Effector memory CD8-positive, alpha-beta T cell (primary cell): ENCODE measurements at regions not wholly inside any gene's neighbourhood (a gene's known extent, or its start where the extent isn't known, plus 50 kb on each side); places are given as distances from the start of the nearest gene placed in this dataset.

Experiments
- ATAC-seq: fragments of 150-1000 bp; cut with Tn5 transposase; replicated peaks from 2 replicates; pipeline ENCODE4 v1.10.0; 2021; ENCODE audit warnings: mild to moderate bottlenecking, moderate library complexity
- DNase-seq, 3 experiments: peaks; one replicate each; pipeline ENCODE4 v3.0.0; 2021
- H3K27ac Mint-ChIP-seq, 2 donors: one replicate each; pipeline ENCODE4 v1.8.0; 2022; ENCODE audit warnings: mild to moderate bottlenecking in 2 of 2, mixed read lengths in 2 of 2, moderate library complexity in 2 of 2
- H3K27me3 Mint-ChIP-seq, 2 donors: one replicate each; pipeline ENCODE4 v1.8.0; 2022; ENCODE audit warnings: mixed read lengths in 2 of 2
- H3K36me3 Mint-ChIP-seq: one replicate; pipeline ENCODE4 v1.8.0; 2022; ENCODE audit warnings: mild to moderate bottlenecking, moderate library complexity, mixed read lengths; ENCODE audit not compliant: insufficient read depth
- H3K4me1 Mint-ChIP-seq, 2 donors: one replicate each; pipeline ENCODE4 v1.8.0; 2022; ENCODE audit warnings: low read depth in 2 of 2, mixed read lengths in 2 of 2
- H3K4me3 Mint-ChIP-seq, 2 donors: one replicate each; pipeline ENCODE4 v1.8.0; 2022; ENCODE audit warnings: mild to moderate bottlenecking in 2 of 2, mixed read lengths in 2 of 2, moderate library complexity in 2 of 2
- H3K9me3 Mint-ChIP-seq, 2 donors: one replicate each; pipeline ENCODE4 v1.8.0; 2022; ENCODE audit warnings: mixed read lengths in 2 of 2

GRCh38 chr13:31880851-31881494 is 141.6 kb downstream of the RXFP2 start:
- no peaks in the 10 kb centered on the region for H3K27me3 Mint-ChIP-seq

GRCh38 chr13:31881495-31881882 is 142.2 kb downstream of the RXFP2 start:
- Mint-ChIP-seq H3K4me1 (peaks cover 0 to 6% of the 10 kb centered on the region in 2 donors), H3K9me3 (no peaks in the 10 kb centered on the region), H3K27ac (no peak overlapping the region), H3K36me3 (no peaks in the 10 kb centered on the region), H3K4me3 (no peak overlapping the region), H3K27me3 (no peaks in the 10 kb centered on the region)
- ATAC-seq (no peak), DNase-seq (no peak)

More at GRCh38 chr13:31880851-31881494, 141.6 kb downstream of the RXFP2 start:
- DNase-seq, result no peak
- H3K9me3 Mint-ChIP-seq, result no peaks in the 10 kb centered on the region
- no peak overlapping the region for H3K4me3 Mint-ChIP-seq
- no peaks in the 10 kb centered on the region for H3K36me3 Mint-ChIP-seq
- H3K27ac Mint-ChIP-seq, result no peak overlapping the region
- H3K4me1 Mint-ChIP-seq, result peaks cover 0 to 5% of the 10 kb centered on the region in 2 donors
- ATAC-seq, result no peak

- ATAC-seq, result no peak
- no peak overlapping the region for H3K27ac Mint-ChIP-seq
- no peaks in the 10 kb centered on the region for H3K36me3 Mint-ChIP-seq
- H3K27me3 Mint-ChIP-seq, result no peaks in the 10 kb centered on the region
- no peak overlapping the region for H3K4me3 Mint-ChIP-seq
- peaks cover 0 to 8% of the 10 kb centered on the region in 2 donors for H3K4me1 Mint-ChIP-seq
- H3K9me3 Mint-ChIP-seq, result no peaks in the 10 kb centered on the region
- no peak for DNase-seq
Measured at GRCh38 chr13:31882794-31883193, 143.5 kb downstream of the RXFP2 start.

- Mint-ChIP-seq H3K4me1 (peaks cover 0 to 8% of the 10 kb centered on the region in 2 donors), H3K36me3 (no peaks in the 10 kb centered on the region), H3K4me3 (no peak overlapping the region), H3K27ac (no peak overlapping the region), H3K9me3 (no peaks in the 10 kb centered on the region), H3K27me3 (no peaks in the 10 kb centered on the region)
- DNase-seq, result no peak
- ATAC-seq, result no peak
Measured at GRCh38 chr13:31884556-31884955, 145.2 kb downstream of the RXFP2 start.

- DNase-seq, result no peak
- Mint-ChIP-seq H3K4me3 (no peak overlapping the region), H3K4me1 (peaks cover 0 to 8% of the 10 kb centered on the region in 2 donors), H3K9me3 (no peaks in the 10 kb centered on the region), H3K36me3 (no peaks in the 10 kb centered on the region), H3K27me3 (no peaks in the 10 kb centered on the region), H3K27ac (no peak overlapping the region)
- ATAC-seq, result no peak
Measured at GRCh38 chr13:31885994-31886393, 145.6 kb upstream of the FRY start.

GRCh38 chr13:31887286-31887685 is 144.3 kb upstream of the FRY start:
- Mint-ChIP-seq H3K27me3 (no peaks in the 10 kb centered on the region), H3K36me3 (no peaks in the 10 kb centered on the region), H3K4me1 (peaks cover 0 to 8% of the 10 kb centered on the region in 2 donors), H3K9me3 (no peaks in the 10 kb centered on the region), H3K27ac (no peak overlapping the region), H3K4me3 (no peak overlapping the region)
- ATAC-seq (no peak), DNase-seq (no peak)

- DNase-seq, result no peak
- no peaks in the 10 kb centered on the region for H3K36me3 Mint-ChIP-seq
- no peaks in the 10 kb centered on the region for H3K9me3 Mint-ChIP-seq
- no peak for ATAC-seq
- H3K27ac Mint-ChIP-seq, result no peak overlapping the region
- peaks cover 0 to 8% of the 10 kb centered on the region in 2 donors for H3K4me1 Mint-ChIP-seq
- no peak overlapping the region for H3K4me3 Mint-ChIP-seq
- peaks cover 0 to 8% of the 10 kb centered on the region in 2 donors for H3K27me3 Mint-ChIP-seq
Measured at GRCh38 chr13:31890946-31891345, 140.6 kb upstream of the FRY start.

GRCh38 chr13:31891472-31891871 is 140.1 kb upstream of the FRY start:
- peaks cover 0 to 10% of the 10 kb centered on the region in 2 donors for H3K4me1 Mint-ChIP-seq
- no peak overlapping the region for H3K27ac Mint-ChIP-seq
- no peak overlapping the region for H3K4me3 Mint-ChIP-seq
- no peaks in the 10 kb centered on the region for H3K36me3 Mint-ChIP-seq
- peaks cover 0 to 8% of the 10 kb centered on the region in 2 donors for H3K27me3 Mint-ChIP-seq
- no peak for ATAC-seq
- no peaks in the 10 kb centered on the region for H3K9me3 Mint-ChIP-seq
- no peak for DNase-seq

GRCh38 chr13:31894931-31895330 is 136.6 kb upstream of the FRY start:
- H3K9me3 Mint-ChIP-seq, result no peaks in the 10 kb centered on the region
- ATAC-seq, result no peak

GRCh38 chr13:31895691-31896090 is 135.9 kb upstream of the FRY start:
- Mint-ChIP-seq H3K4me3 (no peak overlapping the region), H3K27ac (no peak overlapping the region), H3K9me3 (no peaks in the 10 kb centered on the region), H3K36me3 (peaks cover 5% of the 10 kb centered on the region), H3K4me1 (peaks cover 5 to 17% of the 10 kb centered on the region in 2 donors), H3K27me3 (peaks cover 0 to 8% of the 10 kb centered on the region in 2 donors)
- ATAC-seq, result no peak
- no peak for DNase-seq

More at GRCh38 chr13:31894931-31895330, 136.6 kb upstream of the FRY start:
- Mint-ChIP-seq H3K4me3 (no peak overlapping the region), H3K4me1 (peaks cover 5 to 17% of the 10 kb centered on the region in 2 donors), H3K27me3 (peaks cover 0 to 8% of the 10 kb centered on the region in 2 donors), H3K27ac (no peak overlapping the region), H3K36me3 (peaks cover 5% of the 10 kb centered on the region)
- no peak for DNase-seq

- DNase-seq (no peak), ATAC-seq (no peak)
- peaks cover 5 to 17% of the 10 kb centered on the region in 2 donors for H3K4me1 Mint-ChIP-seq
- H3K4me3 Mint-ChIP-seq, result no peak overlapping the region
- H3K36me3 Mint-ChIP-seq, result peaks cover 5% of the 10 kb centered on the region
- H3K27ac Mint-ChIP-seq, result no peak overlapping the region
- no peaks in the 10 kb centered on the region for H3K9me3 Mint-ChIP-seq
- peaks cover 0 to 8% of the 10 kb centered on the region in 2 donors for H3K27me3 Mint-ChIP-seq
Measured at GRCh38 chr13:31896427-31896826, 135.1 kb upstream of the FRY start.

- Mint-ChIP-seq H3K27me3 (peaks cover 0 to 6% of the 10 kb centered on the region in 2 donors), H3K4me1 (peaks cover 5 to 22% of the 10 kb centered on the region in 2 donors), H3K9me3 (no peaks in the 10 kb centered on the region), H3K36me3 (peaks cover 5% of the 10 kb centered on the region), H3K4me3 (peak overlapping the region in 1 of 2 donors; percentile 38), H3K27ac (peak overlapping the region in 1 of 2 donors; percentile 81)
- ATAC-seq, result peak; percentile 69
- no peak for DNase-seq
Measured at GRCh38 chr13:31898378-31899071, 133.0 kb upstream of the FRY start.

- Mint-ChIP-seq H3K9me3 (no peaks in the 10 kb centered on the region), H3K4me1 (peaks cover 5 to 19% of the 10 kb centered on the region in 2 donors), H3K36me3 (peaks cover 5% of the 10 kb centered on the region), H3K4me3 (no peak overlapping the region), H3K27ac (no peak overlapping the region), H3K27me3 (peaks cover 0 to 10% of the 10 kb centered on the region in 2 donors)
- no peak for DNase-seq
- no peak for ATAC-seq
Measured at GRCh38 chr13:31901985-31902384, 129.6 kb upstream of the FRY start.
